H1 (cell line): ENCODE measurements at regions not wholly inside any gene's neighbourhood (a gene's known extent, or its start where the extent isn't known, plus 50 kb on each side); places are given as distances from the start of the nearest gene placed in this dataset.

Source experiments
- CHD2 ChIP-seq: IDR thresholded peaks from 2 replicates; pipeline ENCODE4 v1.6.1; 2012; ENCODE audit warnings: low read length, improper control_type of control experiment
- CREB1 ChIP-seq: IDR thresholded peaks from 2 replicates; pipeline ENCODE4 v1.6.1; 2012; ENCODE audit warnings: inconsistent platforms
- EGR1 ChIP-seq: IDR thresholded peaks from 2 replicates; pipeline ENCODE4 v1.6.1; 2011; ENCODE audit warnings: low read depth, low read length, borderline replicate concordance
- EP300 ChIP-seq, 2 experiments: IDR thresholded peaks; 1 replicate in 1 of 2; 2 replicates in 1 of 2; pipeline ENCODE4 v1.6.1; 2011 to 2012; ENCODE audit warnings: low read depth in 2 of 2, low read length in 2 of 2, mild to moderate bottlenecking in 2 of 2, borderline replicate concordance in 1 of 2, inconsistent platforms in 1 of 2, moderate library complexity in 1 of 2
- PHF8 ChIP-seq: fragments of 200-600 bp; sonication (generic); conservative IDR thresholded peaks from 2 replicates; pipeline ENCODE4 v1.7.1; 2012; ENCODE audit warnings: low read depth, mild to moderate bottlenecking, inconsistent platforms, low read length, moderate library complexity
- POLR2AphosphoS5 ChIP-seq: IDR thresholded peaks from 2 replicates; pipeline ENCODE4 v1.6.1; 2011; ENCODE audit warnings: low read depth, low read length
- SAP30 ChIP-seq: fragments of 300-600 bp; sonication (generic); IDR thresholded peaks from 2 replicates; pipeline ENCODE4 v1.7.1; 2012; ENCODE audit warnings: low read length, moderate library complexity, mild to moderate bottlenecking, inconsistent platforms; ENCODE audit not compliant: insufficient read depth, insufficient replicate concordance
- SIRT6 ChIP-seq: IDR thresholded peaks from one replicate; pipeline ENCODE4 v1.7.1; 2012; ENCODE audit warnings: low read length, inconsistent platforms
- SIX5 ChIP-seq: IDR thresholded peaks from 2 replicates; pipeline ENCODE4 v1.6.1; 2011; ENCODE audit warnings: mild to moderate bottlenecking, low read depth, low read length
- SP2 ChIP-seq: IDR thresholded peaks from 2 replicates; pipeline ENCODE4 v1.6.1; 2012; ENCODE audit warnings: mild to moderate bottlenecking, low read length, inconsistent platforms
- TEAD4 ChIP-seq: IDR thresholded peaks from 2 replicates; pipeline ENCODE4 v1.6.1; 2012; ENCODE audit warnings: low read depth, low read length, inconsistent platforms, mixed read lengths
- TF ChIP-seq, protein P1 (sequence below): fragments of 300-600 bp; sonication (generic); IDR thresholded peaks from 2 replicates; pipeline ENCODE4 v1.7.1; 2012; ENCODE audit warnings: low read length, moderate library complexity, mild to moderate bottlenecking, inconsistent platforms; ENCODE audit not compliant: insufficient replicate concordance

DNA sequence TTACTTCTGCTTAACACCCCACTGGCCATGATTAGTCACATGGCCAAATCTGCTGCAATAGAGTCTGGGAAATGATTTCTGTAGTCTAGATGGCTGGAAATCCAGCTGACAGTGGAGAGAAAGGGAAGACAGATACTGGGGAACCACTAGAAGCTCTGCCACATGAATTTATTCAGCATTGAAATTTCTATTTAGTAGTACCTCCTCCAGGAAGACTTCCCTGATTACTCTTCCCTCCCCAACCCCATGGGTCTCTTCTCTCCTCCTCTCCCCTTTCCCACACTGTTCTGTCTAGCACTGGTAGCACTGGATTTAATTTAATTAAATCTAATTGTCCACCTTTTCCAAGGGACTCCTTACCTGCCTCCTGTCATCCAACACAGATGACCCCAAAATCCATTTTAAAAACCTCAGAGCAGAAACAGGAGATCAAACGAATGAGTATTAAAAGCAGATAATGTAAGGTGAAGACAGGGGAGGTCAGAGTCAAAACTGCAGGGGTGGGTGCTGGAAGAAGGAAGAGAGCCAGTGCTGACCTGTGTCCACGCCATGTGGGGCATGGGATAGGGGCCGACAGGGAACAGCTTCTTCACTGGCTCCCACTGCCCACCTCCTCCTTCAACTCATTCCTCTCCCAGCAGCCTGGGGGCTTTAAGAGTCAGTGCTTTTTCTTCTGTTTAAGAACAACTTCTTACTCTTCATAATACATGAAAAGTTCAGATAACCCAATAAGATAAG is 169.2 kb upstream of the HS6ST1 start (continued):
- TF ChIP-seq, protein P1, sequence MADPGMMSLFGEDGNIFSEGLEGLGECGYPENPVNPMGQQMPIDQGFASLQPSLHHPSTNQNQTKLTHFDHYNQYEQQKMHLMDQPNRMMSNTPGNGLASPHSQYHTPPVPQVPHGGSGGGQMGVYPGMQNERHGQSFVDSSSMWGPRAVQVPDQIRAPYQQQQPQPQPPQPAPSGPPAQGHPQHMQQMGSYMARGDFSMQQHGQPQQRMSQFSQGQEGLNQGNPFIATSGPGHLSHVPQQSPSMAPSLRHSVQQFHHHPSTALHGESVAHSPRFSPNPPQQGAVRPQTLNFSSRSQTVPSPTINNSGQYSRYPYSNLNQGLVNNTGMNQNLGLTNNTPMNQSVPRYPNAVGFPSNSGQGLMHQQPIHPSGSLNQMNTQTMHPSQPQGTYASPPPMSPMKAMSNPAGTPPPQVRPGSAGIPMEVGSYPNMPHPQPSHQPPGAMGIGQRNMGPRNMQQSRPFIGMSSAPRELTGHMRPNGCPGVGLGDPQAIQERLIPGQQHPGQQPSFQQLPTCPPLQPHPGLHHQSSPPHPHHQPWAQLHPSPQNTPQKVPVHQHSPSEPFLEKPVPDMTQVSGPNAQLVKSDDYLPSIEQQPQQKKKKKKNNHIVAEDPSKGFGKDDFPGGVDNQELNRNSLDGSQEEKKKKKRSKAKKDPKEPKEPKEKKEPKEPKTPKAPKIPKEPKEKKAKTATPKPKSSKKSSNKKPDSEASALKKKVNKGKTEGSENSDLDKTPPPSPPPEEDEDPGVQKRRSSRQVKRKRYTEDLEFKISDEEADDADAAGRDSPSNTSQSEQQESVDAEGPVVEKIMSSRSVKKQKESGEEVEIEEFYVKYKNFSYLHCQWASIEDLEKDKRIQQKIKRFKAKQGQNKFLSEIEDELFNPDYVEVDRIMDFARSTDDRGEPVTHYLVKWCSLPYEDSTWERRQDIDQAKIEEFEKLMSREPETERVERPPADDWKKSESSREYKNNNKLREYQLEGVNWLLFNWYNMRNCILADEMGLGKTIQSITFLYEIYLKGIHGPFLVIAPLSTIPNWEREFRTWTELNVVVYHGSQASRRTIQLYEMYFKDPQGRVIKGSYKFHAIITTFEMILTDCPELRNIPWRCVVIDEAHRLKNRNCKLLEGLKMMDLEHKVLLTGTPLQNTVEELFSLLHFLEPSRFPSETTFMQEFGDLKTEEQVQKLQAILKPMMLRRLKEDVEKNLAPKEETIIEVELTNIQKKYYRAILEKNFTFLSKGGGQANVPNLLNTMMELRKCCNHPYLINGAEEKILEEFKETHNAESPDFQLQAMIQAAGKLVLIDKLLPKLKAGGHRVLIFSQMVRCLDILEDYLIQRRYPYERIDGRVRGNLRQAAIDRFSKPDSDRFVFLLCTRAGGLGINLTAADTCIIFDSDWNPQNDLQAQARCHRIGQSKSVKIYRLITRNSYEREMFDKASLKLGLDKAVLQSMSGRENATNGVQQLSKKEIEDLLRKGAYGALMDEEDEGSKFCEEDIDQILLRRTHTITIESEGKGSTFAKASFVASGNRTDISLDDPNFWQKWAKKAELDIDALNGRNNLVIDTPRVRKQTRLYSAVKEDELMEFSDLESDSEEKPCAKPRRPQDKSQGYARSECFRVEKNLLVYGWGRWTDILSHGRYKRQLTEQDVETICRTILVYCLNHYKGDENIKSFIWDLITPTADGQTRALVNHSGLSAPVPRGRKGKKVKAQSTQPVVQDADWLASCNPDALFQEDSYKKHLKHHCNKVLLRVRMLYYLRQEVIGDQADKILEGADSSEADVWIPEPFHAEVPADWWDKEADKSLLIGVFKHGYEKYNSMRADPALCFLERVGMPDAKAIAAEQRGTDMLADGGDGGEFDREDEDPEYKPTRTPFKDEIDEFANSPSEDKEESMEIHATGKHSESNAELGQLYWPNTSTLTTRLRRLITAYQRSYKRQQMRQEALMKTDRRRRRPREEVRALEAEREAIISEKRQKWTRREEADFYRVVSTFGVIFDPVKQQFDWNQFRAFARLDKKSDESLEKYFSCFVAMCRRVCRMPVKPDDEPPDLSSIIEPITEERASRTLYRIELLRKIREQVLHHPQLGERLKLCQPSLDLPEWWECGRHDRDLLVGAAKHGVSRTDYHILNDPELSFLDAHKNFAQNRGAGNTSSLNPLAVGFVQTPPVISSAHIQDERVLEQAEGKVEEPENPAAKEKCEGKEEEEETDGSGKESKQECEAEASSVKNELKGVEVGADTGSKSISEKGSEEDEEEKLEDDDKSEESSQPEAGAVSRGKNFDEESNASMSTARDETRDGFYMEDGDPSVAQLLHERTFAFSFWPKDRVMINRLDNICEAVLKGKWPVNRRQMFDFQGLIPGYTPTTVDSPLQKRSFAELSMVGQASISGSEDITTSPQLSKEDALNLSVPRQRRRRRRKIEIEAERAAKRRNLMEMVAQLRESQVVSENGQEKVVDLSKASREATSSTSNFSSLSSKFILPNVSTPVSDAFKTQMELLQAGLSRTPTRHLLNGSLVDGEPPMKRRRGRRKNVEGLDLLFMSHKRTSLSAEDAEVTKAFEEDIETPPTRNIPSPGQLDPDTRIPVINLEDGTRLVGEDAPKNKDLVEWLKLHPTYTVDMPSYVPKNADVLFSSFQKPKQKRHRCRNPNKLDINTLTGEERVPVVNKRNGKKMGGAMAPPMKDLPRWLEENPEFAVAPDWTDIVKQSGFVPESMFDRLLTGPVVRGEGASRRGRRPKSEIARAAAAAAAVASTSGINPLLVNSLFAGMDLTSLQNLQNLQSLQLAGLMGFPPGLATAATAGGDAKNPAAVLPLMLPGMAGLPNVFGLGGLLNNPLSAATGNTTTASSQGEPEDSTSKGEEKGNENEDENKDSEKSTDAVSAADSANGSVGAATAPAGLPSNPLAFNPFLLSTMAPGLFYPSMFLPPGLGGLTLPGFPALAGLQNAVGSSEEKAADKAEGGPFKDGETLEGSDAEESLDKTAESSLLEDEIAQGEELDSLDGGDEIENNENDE, result no peak
- TF ChIP-seq SIRT6 (no peak), EP300 (IDR thresholded peaks at IDR 0.05; ENCODE audit: borderline replicate concordance in 1 of 2, low read depth in 2 of 2, low read length in 2 of 2) (no peak), SAP30 (no peak), PHF8 (no peak), SP2 (no peak), CREB1 (no peak), EGR1 (no peak), CHD2 (no peak), SIX5 (no peak), TEAD4 (no peak), POLR2AphosphoS5 (no peak)
